SU-DHL-6 (cell line): ENCODE measurements at regions not wholly inside any gene's neighbourhood (a gene's known extent, or its start where the extent isn't known, plus 50 kb on each side); places are given as distances from the start of the nearest gene placed in this dataset.

Experiments
- CTCF ChIP-seq: fragments of 200-600 bp; sonication (generic); IDR thresholded peaks from one replicate; pipeline ENCODE4 v1.5.1; 2017; ENCODE audit warnings: antibody characterized with exemption, mild to moderate bottlenecking, low read length, moderate library complexity; ENCODE audit not compliant: insufficient read depth, poor library complexity, severe bottlenecking
- EZH2phosphoT487 ChIP-seq: fragments of 200-600 bp; sonication (generic), shearing (Covaris generic); conservative IDR thresholded peaks from 2 replicates; pipeline ENCODE4 v1.6.1; 2018; ENCODE audit warnings: mild to moderate bottlenecking, antibody characterized with exemption, low read length, moderate library complexity, mixed read lengths

- no peak for TF ChIP-seq CTCF
- TF ChIP-seq EZH2phosphoT487, result no peak
Measured at GRCh38 chr13:105530468-105530867, 1005.0 kb downstream of the EFNB2 start.
